H7 (cell line): ENCODE measurements at regions not wholly inside any gene's neighbourhood (a gene's known extent, or its start where the extent isn't known, plus 50 kb on each side); places are given as distances from the start of the nearest gene placed in this dataset.
A peak's percentile ranks its signal among the peaks of the same experiment; 100 is the strongest.
"Not testable (repeated sequence)": the region's sequence is repeated elsewhere in the genome, so short reads cannot be mapped to it uniquely, and the experiment has no call there.

Source experiments
- DNase-seq: peaks from one replicate; pipeline ENCODE4 v3.0.0; 2012
- H3K27me3 ChIP-seq: 2 replicates; pipeline ENCODE4 v1.6.0; 2011; ENCODE audit warnings: mild to moderate bottlenecking, low read length; ENCODE audit not compliant: control insufficient read depth, insufficient read depth
- H3K36me3 ChIP-seq: replicated peaks from 2 replicates; pipeline ENCODE4 v1.5.1; 2011; ENCODE audit warnings: low read length; ENCODE audit not compliant: control insufficient read depth, insufficient read depth
- H3K4me3 ChIP-seq: 2 replicates; pipeline ENCODE4 v1.5.1; 2011; ENCODE audit warnings: low read depth, mild to moderate bottlenecking, control low read depth, low read length, moderate library complexity; ENCODE audit not compliant: insufficient read depth

GRCh38 chr6:27550692-27551091 lies 77.8 kb upstream of the ZNF184 start:
- Histone ChIP-seq H3K4me3 (no peak overlapping the region), H3K36me3 (no peaks in the 10 kb centered on the region), H3K27me3 (no peaks in the 10 kb centered on the region)
- no peak for DNase-seq

- not testable (repeated sequence) for H3K36me3 ChIP-seq, H3K27me3 ChIP-seq, H3K4me3 ChIP-seq, DNase-seq
Measured at GRCh38 chr6:27549241-27549598, 76.3 kb upstream of the ZNF184 start.

- Histone ChIP-seq H3K4me3 (peak overlapping the region; percentile 63), H3K36me3 (no peaks in the 10 kb centered on the region), H3K27me3 (peaks cover 4% of the 10 kb centered on the region; the same call in 1 of the 2 replicates)
- DNase-seq = no peak
Measured at GRCh38 chr6:27547157-27548075, 74.5 kb upstream of the ZNF184 start.

DNA sequence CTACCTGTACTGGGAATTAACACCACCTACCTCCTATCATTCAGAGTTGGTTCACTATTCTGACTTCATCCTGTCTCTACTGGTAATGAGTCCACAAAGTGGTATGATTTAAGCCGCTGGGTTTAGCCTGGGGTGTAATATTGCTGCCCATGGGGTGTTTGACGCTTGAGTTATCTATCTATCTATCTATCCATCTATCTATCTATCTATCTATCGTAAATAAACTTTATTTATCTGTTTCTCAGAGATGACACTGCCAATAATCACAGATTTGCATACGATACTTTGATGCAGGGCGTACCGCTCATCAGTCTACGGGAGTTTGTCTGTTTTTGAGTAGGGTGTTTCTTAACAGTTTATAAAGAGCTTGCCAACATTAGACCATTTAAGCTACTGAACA lies 73.6 kb upstream of the ZNF184 start:
- no peak for DNase-seq
- Histone ChIP-seq H3K27me3 (peaks cover 4% of the 10 kb centered on the region; the same call in 1 of the 2 replicates), H3K4me3 (no peak overlapping the region), H3K36me3 (no peaks in the 10 kb centered on the region)

- DNase-seq = peak; percentile 46
- Histone ChIP-seq H3K4me3 (peak overlapping the region; percentile 67), H3K36me3 (no peaks in the 10 kb centered on the region), H3K27me3 (peaks cover 4% of the 10 kb centered on the region; the same call in 1 of the 2 replicates)
Measured at GRCh38 chr6:27545271-27546046, 72.6 kb upstream of the ZNF184 start.

GRCh38 chr6:27544612-27545260 lies 71.8 kb upstream of the ZNF184 start:
- Histone ChIP-seq H3K4me3 (peak overlapping the region; percentile 67), H3K36me3 (no peaks in the 10 kb centered on the region), H3K27me3 (peaks cover 4% of the 10 kb centered on the region; the same call in 1 of the 2 replicates)
- DNase-seq = no peak

GRCh38 chr6:27544135-27544534 lies 71.2 kb upstream of the ZNF184 start:
- not testable (repeated sequence) for H3K27me3 ChIP-seq, H3K36me3 ChIP-seq, DNase-seq
- H3K4me3 ChIP-seq = peak overlapping the region; percentile 67

- DNase-seq = no peak
- H3K27me3 ChIP-seq = peaks cover 4% of the 10 kb centered on the region; the same call in 1 of the 2 replicates
- H3K36me3 ChIP-seq = no peaks in the 10 kb centered on the region
- no peak overlapping the region for H3K4me3 ChIP-seq
Measured at GRCh38 chr6:27542485-27542884, 69.6 kb upstream of the ZNF184 start.

- DNase-seq = peak; percentile 47
- Histone ChIP-seq H3K27me3 (peaks cover 4% of the 10 kb centered on the region; the same call in 1 of the 2 replicates), H3K4me3 (no peak overlapping the region), H3K36me3 (no peaks in the 10 kb centered on the region)
Measured at GRCh38 chr6:27541933-27542297, 69.0 kb upstream of the ZNF184 start.

DNA sequence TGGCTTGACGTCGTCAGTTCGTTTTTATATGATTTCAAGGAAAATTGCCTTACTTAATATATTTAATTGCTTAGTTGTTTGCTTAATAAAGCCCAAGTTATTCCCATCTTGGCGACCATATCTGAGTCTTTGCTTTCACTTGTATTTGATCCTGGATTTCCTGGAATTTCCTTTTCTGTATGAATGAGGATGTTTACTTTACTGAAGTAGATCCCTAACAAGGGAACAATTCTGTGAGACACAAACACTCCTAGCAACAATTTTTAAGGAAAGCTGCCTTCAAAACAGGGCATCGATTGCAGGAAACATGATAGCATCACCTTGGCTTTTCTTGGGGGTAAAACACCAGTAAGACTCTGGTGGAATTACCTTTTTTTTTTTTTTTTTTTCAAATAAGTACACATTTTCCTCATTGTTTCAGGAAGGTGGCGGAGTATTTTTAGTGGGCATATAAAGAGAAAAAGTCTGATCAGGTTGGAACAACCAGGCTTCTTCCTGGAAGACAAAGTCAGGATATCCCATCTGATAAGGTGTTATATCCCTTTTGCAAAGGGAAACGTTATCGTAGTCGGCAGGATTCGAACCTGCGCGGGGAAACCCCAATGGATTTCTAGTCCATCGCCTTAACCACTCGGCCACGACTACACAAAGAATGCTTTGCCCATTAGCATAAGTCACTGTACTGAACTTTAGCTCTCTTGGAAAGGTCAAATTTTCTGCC lies 68.5 kb upstream of the ZNF184 start:
- H3K27me3 ChIP-seq = peaks cover 4% of the 10 kb centered on the region; the same call in 1 of the 2 replicates
- no peak for DNase-seq
- H3K4me3 ChIP-seq = no peak overlapping the region
- no peaks in the 10 kb centered on the region for H3K36me3 ChIP-seq

- H3K4me3 ChIP-seq = peak overlapping the region; percentile 41
- H3K27me3 ChIP-seq = peaks cover 4% of the 10 kb centered on the region; the same call in 1 of the 2 replicates
- no peak for DNase-seq
- no peaks in the 10 kb centered on the region for H3K36me3 ChIP-seq
Measured at GRCh38 chr6:27539551-27539950, 66.6 kb upstream of the ZNF184 start.

DNA sequence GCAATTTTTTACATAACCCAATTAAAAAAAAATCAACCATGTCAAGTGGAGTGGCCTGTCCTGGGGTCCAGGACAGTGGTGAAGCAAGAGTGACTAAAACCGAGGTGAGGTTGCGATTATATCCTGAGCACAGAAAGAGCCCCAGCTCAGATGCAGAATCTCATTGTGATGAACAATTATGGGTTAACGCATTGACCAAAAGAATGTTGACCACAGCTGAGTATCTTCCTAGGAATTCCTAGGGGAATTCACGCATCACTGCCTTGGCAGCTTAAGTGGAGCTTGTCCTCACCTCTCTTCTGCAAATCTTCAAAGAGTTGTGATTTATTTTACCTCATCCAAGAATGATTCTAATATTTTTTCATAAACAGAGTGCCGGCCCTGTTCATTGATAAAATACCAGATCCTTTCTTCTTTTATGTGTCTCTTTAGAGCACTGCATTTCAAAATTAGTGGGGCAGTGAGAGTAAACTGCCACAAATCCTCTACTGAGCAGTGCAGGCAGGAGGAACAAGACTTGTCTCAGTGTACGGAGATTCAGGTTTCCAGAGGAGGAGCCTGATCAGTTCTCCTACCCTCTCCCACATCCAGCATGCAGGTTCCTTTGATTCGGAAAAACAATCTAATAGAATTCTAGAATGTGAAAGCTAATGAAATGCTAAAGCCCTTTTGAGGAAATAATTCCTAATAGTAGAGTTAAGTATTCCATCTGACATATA lies 60.1 kb upstream of the ZNF184 start:
- no peak overlapping the region for H3K4me3 ChIP-seq
- H3K36me3 ChIP-seq = no peaks in the 10 kb centered on the region
- H3K27me3 ChIP-seq = no peaks in the 10 kb centered on the region
- no peak for DNase-seq

DNA sequence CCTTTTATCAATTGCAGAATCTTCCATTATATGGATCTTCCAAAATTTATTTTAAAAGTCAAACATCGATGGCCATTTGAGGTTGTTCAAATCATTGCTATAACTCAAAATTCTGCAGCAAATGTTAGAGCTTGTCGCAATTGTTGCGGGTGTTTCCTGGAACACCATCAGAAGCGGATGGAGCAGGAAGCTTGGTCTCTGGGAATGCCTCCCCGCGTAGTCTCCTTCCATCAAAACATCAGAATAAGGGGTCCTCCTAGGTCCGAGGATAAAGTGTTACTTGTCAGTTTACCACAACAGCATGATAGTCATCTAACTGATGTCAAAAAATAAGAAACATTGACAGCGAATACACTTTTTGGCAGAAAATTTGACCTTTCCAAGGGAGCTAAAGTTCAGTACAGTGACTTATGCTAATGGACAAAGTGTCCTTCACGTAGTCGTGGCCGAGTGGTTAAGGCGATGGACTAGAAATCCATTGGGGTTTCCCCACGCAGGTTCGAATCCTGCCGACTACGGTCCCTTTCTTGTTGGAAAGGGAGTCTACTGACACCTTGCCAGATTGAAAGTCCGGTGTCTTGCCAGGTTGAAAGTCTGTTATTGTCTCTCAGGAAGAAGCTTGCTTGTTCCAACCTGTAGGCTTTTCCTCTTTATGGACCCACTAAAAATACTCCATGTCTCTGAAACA lies 59.0 kb upstream of the ZNF184 start:
- Histone ChIP-seq H3K27me3 (no peaks in the 10 kb centered on the region), H3K4me3 (no peak overlapping the region), H3K36me3 (no peaks in the 10 kb centered on the region)
- no peak for DNase-seq
